ENCODE measurements at regions not wholly inside any gene's neighbourhood (a gene's known extent, or its start where the extent isn't known, plus 50 kb on each side); places are given as distances from the start of the nearest gene placed in this dataset.
"Not testable (repeated sequence)": the region's sequence is repeated elsewhere in the genome, so short reads cannot be mapped to it uniquely, and the experiment has no call there.

DNA sequence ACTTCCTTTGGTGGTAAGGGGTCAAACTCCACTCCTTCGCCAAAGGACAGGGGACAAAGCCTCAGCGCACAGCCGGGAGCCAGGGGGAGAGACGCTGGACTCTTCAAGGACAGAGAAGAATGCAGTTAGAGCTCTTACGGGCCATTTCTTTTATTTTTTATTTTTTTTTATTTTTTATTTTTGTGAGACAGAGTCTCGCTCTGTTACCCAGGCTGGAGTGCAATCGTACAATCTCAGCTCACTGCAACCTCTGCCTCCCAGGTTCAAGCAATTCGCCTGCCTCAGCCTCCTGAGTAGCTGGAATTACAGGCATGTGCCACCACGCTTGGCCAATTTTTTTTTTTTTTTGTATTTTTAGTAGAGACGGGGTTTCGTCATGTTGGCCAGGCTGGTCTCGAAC lies 93.2 kb upstream of the RPH3AL start, which contains the start of gene RFLNB:
TSS of gene RFLNB (minus strand) at position 101 of the 400 bp plus-strand sequence.
- not testable (repeated sequence) for H3K9ac ChIP-seq; H2AFZ ChIP-seq; H3K4me1 ChIP-seq; H3K27ac ChIP-seq; H3K9me3 ChIP-seq (ENCODE audit: control insufficient read depth, low read length); H3K4me3 ChIP-seq (ENCODE audit: low read depth, low read length); H3K36me3 ChIP-seq (ENCODE audit: control insufficient read depth, insufficient read depth, low read length); H3K4me2 ChIP-seq (ENCODE audit: low read length); H3K27me3 ChIP-seq (ENCODE audit: control insufficient read depth, insufficient read depth, low read length); H3K79me2 ChIP-seq

DNA sequence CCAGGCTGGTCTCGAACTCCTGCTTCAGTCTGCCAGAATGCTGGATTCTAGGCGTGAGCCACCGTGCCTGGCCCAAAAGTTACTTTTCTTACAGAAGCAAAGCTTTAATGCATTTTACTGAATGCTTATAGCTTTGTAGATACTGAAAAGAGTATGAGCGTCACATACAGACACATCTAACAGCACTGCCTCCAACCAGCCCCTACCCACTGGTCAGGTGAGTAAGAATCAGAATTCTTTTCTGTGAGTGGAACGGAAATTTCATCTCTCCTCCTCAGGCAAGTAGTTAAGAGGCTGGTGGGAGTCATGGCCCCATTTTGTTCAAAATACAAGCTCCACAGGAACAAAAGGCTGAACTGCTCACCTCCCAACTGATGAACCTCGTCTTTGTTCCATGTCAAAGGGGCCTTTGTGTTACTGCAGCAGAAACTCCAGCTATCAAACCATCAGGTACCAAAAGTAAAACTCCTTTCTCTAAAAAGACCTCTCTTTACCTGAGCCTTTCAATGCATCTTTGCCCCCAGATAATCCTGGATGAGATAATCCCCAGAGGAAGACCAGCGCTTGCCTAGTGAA lies 92.4 kb upstream of the RPH3AL start:
- Histone ChIP-seq H3K36me3 (ENCODE audit: control insufficient read depth, insufficient read depth, low read length) (no peaks in the 10 kb centered on the region), H3K4me2 (ENCODE audit: low read length) (no peak overlapping the region), H3K9ac (no peak overlapping the region), H2AFZ (no peak overlapping the region), H3K4me3 (ENCODE audit: low read depth, low read length) (no peak overlapping the region), H3K4me1 (no peaks in the 10 kb centered on the region), H3K9me3 (ENCODE audit: control insufficient read depth, low read length) (no peaks in the 10 kb centered on the region), H3K27ac (no peak overlapping the region), H3K27me3 (ENCODE audit: control insufficient read depth, insufficient read depth, low read length) (no peaks in the 10 kb centered on the region), H3K79me2 (no peaks in the 10 kb centered on the region)
- TF ChIP-seq, protein P1, sequence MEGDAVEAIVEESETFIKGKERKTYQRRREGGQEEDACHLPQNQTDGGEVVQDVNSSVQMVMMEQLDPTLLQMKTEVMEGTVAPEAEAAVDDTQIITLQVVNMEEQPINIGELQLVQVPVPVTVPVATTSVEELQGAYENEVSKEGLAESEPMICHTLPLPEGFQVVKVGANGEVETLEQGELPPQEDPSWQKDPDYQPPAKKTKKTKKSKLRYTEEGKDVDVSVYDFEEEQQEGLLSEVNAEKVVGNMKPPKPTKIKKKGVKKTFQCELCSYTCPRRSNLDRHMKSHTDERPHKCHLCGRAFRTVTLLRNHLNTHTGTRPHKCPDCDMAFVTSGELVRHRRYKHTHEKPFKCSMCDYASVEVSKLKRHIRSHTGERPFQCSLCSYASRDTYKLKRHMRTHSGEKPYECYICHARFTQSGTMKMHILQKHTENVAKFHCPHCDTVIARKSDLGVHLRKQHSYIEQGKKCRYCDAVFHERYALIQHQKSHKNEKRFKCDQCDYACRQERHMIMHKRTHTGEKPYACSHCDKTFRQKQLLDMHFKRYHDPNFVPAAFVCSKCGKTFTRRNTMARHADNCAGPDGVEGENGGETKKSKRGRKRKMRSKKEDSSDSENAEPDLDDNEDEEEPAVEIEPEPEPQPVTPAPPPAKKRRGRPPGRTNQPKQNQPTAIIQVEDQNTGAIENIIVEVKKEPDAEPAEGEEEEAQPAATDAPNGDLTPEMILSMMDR (IDR thresholded peaks at IDR 0.05), result no peak

DNA sequence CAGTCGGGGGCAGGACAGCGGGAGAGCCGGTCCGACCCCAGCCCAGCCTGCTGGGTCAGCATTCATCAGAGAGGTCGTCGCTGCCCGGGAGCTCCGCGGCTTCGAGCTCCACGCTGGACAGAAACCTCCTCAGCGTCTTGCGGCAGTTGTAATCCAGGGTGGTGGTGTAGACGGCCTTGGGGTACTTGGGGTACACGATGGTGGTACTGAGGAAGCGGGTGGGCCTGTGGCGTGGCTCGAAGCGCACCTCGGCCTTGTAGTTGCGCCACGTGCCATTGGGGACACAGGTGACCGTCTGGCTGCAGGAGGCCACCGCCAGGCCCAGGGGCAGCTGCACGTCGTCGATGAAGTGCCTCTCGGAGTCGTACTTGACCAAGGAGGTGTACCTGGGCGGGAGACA lies 90.5 kb upstream of the RPH3AL start:
- Histone ChIP-seq H3K9ac (no peak overlapping the region), H3K4me2 (ENCODE audit: low read length) (no peak overlapping the region), H3K79me2 (no peaks in the 10 kb centered on the region), H2AFZ (no peak overlapping the region), H3K9me3 (ENCODE audit: control insufficient read depth, low read length) (no peaks in the 10 kb centered on the region), H3K4me3 (ENCODE audit: low read depth, low read length) (no peak overlapping the region), H3K36me3 (ENCODE audit: control insufficient read depth, insufficient read depth, low read length) (no peaks in the 10 kb centered on the region), H3K4me1 (no peaks in the 10 kb centered on the region), H3K27me3 (ENCODE audit: control insufficient read depth, insufficient read depth, low read length) (no peaks in the 10 kb centered on the region), H3K27ac (no peak overlapping the region)
- TF ChIP-seq, protein P1 (IDR thresholded peaks at IDR 0.05), result no peak

DNA sequence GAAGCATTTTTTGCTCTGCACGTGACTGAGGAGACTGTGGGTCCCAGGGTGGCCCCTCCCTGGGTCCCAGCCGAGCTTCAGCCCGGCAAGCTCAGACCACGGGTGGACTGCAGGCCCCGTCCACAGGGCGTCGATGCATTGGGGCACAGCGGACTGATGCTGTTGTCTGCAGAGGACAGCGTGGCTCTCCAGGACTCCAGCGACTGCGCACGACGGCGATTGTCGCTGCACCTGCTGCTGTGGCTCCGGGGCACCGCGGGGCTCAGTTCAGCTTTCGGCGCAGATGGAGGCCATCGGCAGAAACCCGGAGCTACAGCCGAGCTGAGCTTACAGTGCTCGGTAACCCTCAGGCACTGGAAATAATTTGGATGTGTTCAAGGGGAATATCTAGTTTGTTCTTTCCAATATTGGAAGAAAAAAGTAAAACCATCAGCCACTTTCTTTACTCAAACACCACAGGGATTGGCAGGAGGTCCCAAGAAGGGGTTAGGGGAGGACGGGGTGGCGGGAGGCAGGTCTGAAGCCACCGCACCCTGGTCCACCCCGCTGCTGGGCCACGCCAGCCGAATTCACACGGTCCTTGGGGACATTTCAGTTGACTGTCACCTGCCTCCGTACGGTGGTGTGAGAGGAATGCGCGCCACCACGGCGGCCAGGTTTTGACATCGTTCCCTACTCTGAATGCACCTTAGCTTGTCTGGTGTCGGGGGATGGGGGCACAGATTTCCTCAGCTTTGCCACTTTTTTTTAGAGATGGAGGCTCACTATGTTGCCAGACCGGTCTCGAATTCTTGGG lies 88.7 kb upstream of the RPH3AL start:
- H3K36me3 ChIP-seq (ENCODE audit: control insufficient read depth, insufficient read depth, low read length), result no peaks in the 10 kb centered on the region
- TF ChIP-seq, protein P1 (IDR thresholded peaks at IDR 0.05), result no peak

DNA sequence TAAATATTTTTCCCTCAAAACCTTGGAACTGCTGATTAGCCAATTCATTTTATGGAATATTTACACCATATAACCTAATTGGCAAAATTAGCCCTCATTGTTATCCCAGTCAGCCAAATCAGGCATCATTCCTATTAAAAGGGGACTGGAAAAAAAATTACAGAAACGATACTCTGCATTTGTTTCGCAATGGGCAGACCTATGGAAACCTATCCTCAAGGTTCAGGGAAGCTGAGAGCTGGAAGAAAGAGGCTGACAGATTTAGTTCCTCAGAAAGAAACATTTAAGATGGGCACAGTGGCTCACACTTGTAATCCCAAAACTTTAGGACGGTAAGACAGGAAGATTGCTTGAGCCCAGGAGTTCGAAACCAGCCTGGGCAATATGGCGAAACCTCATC lies 85.6 kb upstream of the RPH3AL start:
- H3K9me3 ChIP-seq (ENCODE audit: control insufficient read depth, low read length), result no peaks in the 10 kb centered on the region
- no peak overlapping the region for H3K4me3 ChIP-seq (ENCODE audit: low read depth, low read length)

More for the DNA sequence above, 88.7 kb upstream of the RPH3AL start:
- no peak overlapping the region for H3K27ac ChIP-seq
- H3K4me1 ChIP-seq, result no peaks in the 10 kb centered on the region
- H3K27me3 ChIP-seq (ENCODE audit: control insufficient read depth, insufficient read depth, low read length), result no peaks in the 10 kb centered on the region
- H3K4me2 ChIP-seq (ENCODE audit: low read length), result no peak overlapping the region
- no peaks in the 10 kb centered on the region for H3K9me3 ChIP-seq (ENCODE audit: control insufficient read depth, low read length)
- no peak overlapping the region for H3K9ac ChIP-seq
- H3K79me2 ChIP-seq, result no peaks in the 10 kb centered on the region
- H2AFZ ChIP-seq, result no peak overlapping the region
- H3K4me3 ChIP-seq (ENCODE audit: low read depth, low read length), result no peak overlapping the region

More for the DNA sequence above, 85.6 kb upstream of the RPH3AL start:
- Histone ChIP-seq H3K9ac (no peak overlapping the region), H3K36me3 (ENCODE audit: control insufficient read depth, insufficient read depth, low read length) (no peaks in the 10 kb centered on the region), H3K79me2 (no peaks in the 10 kb centered on the region), H3K27ac (no peak overlapping the region), H2AFZ (no peak overlapping the region), H3K4me2 (ENCODE audit: low read length) (no peak overlapping the region), H3K27me3 (ENCODE audit: control insufficient read depth, insufficient read depth, low read length) (no peaks in the 10 kb centered on the region), H3K4me1 (no peaks in the 10 kb centered on the region)
- TF ChIP-seq, protein P1 (IDR thresholded peaks at IDR 0.05), result no peak

Measured in parathyroid adenoma (tissue), 2 donors.